Central memory CD4-positive, alpha-beta T cell (primary cell): ENCODE measurements at regions not wholly inside any gene's neighbourhood (a gene's known extent, or its start where the extent isn't known, plus 50 kb on each side); places are given as distances from the start of the nearest gene placed in this dataset.

Experiments
- DNase-seq: peaks from one replicate; pipeline ENCODE4 v3.0.0; 2022

- DNase-seq, result no peak
Measured at GRCh38 chr9:27625751-27626150, 52.5 kb upstream of the C9orf72 start.

GRCh38 chr9:27626244-27627187 is 53.2 kb upstream of the C9orf72 start:
- DNase-seq, result no peak

GRCh38 chr9:27627188-27627564 is 53.9 kb upstream of the C9orf72 start:
- DNase-seq, result no peak

GRCh38 chr9:27628311-27628710 is 55.0 kb upstream of the C9orf72 start:
- DNase-seq, result no peak

GRCh38 chr9:27629425-27629824 is 56.1 kb upstream of the C9orf72 start:
- no peak for DNase-seq

GRCh38 chr9:27632254-27632653 is 59.0 kb upstream of the C9orf72 start:
- no peak for DNase-seq

- no peak for DNase-seq
Measured at GRCh38 chr9:27633764-27634163, 60.5 kb upstream of the C9orf72 start.

GRCh38 chr9:27634879-27635278 is 61.6 kb upstream of the C9orf72 start:
- no peak for DNase-seq

GRCh38 chr9:27638716-27639115 is 65.4 kb upstream of the C9orf72 start:
- DNase-seq, result no peak

GRCh38 chr9:27645161-27645840 is 72.0 kb upstream of the C9orf72 start:
- DNase-seq, result no peak

GRCh38 chr9:27653246-27653645 is 80.0 kb upstream of the C9orf72 start:
- DNase-seq, result no peak

GRCh38 chr9:27653957-27654356 is 80.7 kb upstream of the C9orf72 start:
- no peak for DNase-seq

- DNase-seq, result no peak
Measured at GRCh38 chr9:27654629-27655285, 81.5 kb upstream of the C9orf72 start.

GRCh38 chr9:27655441-27655840 is 82.2 kb upstream of the C9orf72 start:
- DNase-seq, result no peak

GRCh38 chr9:27659001-27659400 is 85.7 kb upstream of the C9orf72 start:
- DNase-seq, result no peak

GRCh38 chr9:27659571-27659970 is 86.3 kb upstream of the C9orf72 start:
- no peak for DNase-seq

GRCh38 chr9:27660148-27660547 is 86.9 kb upstream of the C9orf72 start:
- no peak for DNase-seq

- no peak for DNase-seq
Measured at GRCh38 chr9:27663526-27663925, 90.2 kb upstream of the C9orf72 start.

GRCh38 chr9:27664121-27664779 is 91.0 kb upstream of the C9orf72 start:
- no peak for DNase-seq

GRCh38 chr9:27665136-27665535 is 91.9 kb upstream of the C9orf72 start:
- DNase-seq, result no peak

GRCh38 chr9:27668280-27668679 is 95.0 kb upstream of the C9orf72 start:
- DNase-seq, result no peak

GRCh38 chr9:27671636-27672035 is 98.4 kb upstream of the C9orf72 start:
- no peak for DNase-seq

GRCh38 chr9:27672718-27673117 is 99.4 kb upstream of the C9orf72 start:
- no peak for DNase-seq
